Calu3 (cell line): ENCODE measurements at regions not wholly inside any gene's neighbourhood (a gene's known extent, or its start where the extent isn't known, plus 50 kb on each side); places are given as distances from the start of the nearest gene placed in this dataset.
"Not testable (repeated sequence)": the region's sequence is repeated elsewhere in the genome, so short reads cannot be mapped to it uniquely, and the experiment has no call there.

Source experiments
- BruUV-seq: library from RNA; stranded (reverse); fragments of 400-500 nt; replicated peaks from 2 replicates; lab custom pipeline; 2021; lab: Mats Ljungman, UMichigan
- CTCF ChIA-PET: fragments of 300-600 bp; sonication (Branson Sonifier 250); formaldehyde crosslinking; loops from one replicate; lab custom pipeline; 2022; ENCODE audit warnings: antibody characterized with exemption; lab: Charles Lee
- DNase-seq: peaks from one replicate; pipeline ENCODE4 v3.0.0; 2022
- H3K27ac Mint-ChIP-seq: one replicate; pipeline ENCODE4 v1.8.0; 2022; ENCODE audit warnings: mixed read lengths; ENCODE audit not compliant: unreplicated experiment
- H3K27me3 Mint-ChIP-seq: one replicate; pipeline ENCODE4 v1.8.0; 2022; ENCODE audit warnings: mixed read lengths; ENCODE audit not compliant: unreplicated experiment
- H3K36me3 Mint-ChIP-seq: one replicate; pipeline ENCODE4 v1.8.0; 2022; ENCODE audit warnings: mild to moderate bottlenecking, moderate library complexity, mixed read lengths; ENCODE audit not compliant: insufficient read depth, unreplicated experiment
- H3K4me1 Mint-ChIP-seq: one replicate; pipeline ENCODE4 v1.8.0; 2022; ENCODE audit warnings: mild to moderate bottlenecking, low read depth, mixed read lengths; ENCODE audit not compliant: unreplicated experiment
- H3K4me3 Mint-ChIP-seq: one replicate; pipeline ENCODE4 v1.8.0; 2022; ENCODE audit warnings: mild to moderate bottlenecking, low read depth, moderate library complexity, mixed read lengths; ENCODE audit not compliant: unreplicated experiment
- H3K9me3 Mint-ChIP-seq: one replicate; pipeline ENCODE4 v1.8.0; 2022; ENCODE audit warnings: low read depth, mixed read lengths; ENCODE audit not compliant: unreplicated experiment
- intact Hi-C: fragments of 100-400 bp; cut with micrococcal nuclease; formaldehyde crosslinking; loops from one replicate; pipeline ENCODE4 v1.10.0; 2022; ENCODE audit not compliant: unreplicated experiment
- TF ChIP-seq, protein P1 (sequence below): fragments of 200-600 bp; IDR thresholded peaks from one replicate; pipeline ENCODE4 v1.8.0; 2022; ENCODE audit warnings: antibody characterized with exemption; ENCODE audit not compliant: unreplicated experiment

DNA sequence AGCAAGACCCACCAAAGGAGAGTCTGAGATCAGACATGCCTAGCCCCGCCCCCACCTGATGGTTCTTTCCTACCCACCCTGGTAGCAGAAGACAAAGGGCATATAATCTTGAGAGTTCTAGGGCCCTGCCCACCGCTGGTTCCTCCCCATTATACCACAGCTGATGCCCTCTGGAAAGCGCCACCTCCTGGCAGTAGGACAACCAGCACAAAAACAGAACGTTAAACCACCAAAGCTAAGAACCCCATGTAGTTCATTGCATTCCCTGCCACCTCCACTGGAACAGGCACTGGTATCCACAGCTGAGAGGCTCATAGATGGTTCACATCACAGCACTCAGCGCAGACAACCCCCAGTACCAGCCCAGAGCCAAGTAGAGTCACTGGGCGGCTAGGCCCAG is 81.2 kb upstream of the TRPC7 start:
- Mint-ChIP-seq H3K27ac (no peak overlapping the region), H3K9me3 (no peaks in the 10 kb centered on the region)
- no peak for DNase-seq

DNA sequence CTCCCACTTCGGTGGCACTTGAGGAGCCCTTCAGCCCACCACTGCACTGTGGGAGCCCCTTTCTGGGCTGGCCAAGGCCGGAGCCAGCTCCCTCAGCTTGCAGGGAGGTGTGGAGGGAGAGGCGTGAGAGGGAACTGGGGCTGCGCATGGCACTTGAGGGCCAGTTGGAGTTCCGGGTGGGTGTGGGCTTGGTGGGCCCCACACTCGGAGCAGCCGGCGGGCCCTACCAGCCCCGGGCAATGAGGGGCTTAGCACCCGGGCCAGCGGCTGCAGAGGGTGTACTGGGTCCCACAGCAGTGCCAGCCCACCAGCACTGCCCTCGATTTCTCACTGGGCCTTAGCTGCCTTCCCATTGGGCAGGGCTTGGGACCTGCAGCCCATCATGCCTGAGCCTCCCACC is 78.8 kb upstream of the TRPC7 start:
- intact Hi-C loops, H3K27ac Mint-ChIP-seq, H3K4me3 Mint-ChIP-seq, CTCF ChIA-PET, BruUV-seq, H3K9me3 Mint-ChIP-seq, DNase-seq, H3K36me3 Mint-ChIP-seq, H3K4me1 Mint-ChIP-seq: not testable (repeated sequence)
- H3K27me3 Mint-ChIP-seq: peaks cover 18% of the 10 kb centered on the region

More for the DNA sequence above, 81.2 kb upstream of the TRPC7 start:
- CTCF ChIA-PET: interaction anchor here (0.6 kb wide), 1 partner anchor 219 kb away, joined by 3 read pairs; no protein-coding TSS in a partner anchor
- Mint-ChIP-seq H3K4me3 (no peak overlapping the region), H3K27me3 (peaks cover 32% of the 10 kb centered on the region), H3K36me3 (no peaks in the 10 kb centered on the region), H3K4me1 (no peaks in the 10 kb centered on the region)
- intact Hi-C loops: no loop called here
- TF ChIP-seq, protein P1, sequence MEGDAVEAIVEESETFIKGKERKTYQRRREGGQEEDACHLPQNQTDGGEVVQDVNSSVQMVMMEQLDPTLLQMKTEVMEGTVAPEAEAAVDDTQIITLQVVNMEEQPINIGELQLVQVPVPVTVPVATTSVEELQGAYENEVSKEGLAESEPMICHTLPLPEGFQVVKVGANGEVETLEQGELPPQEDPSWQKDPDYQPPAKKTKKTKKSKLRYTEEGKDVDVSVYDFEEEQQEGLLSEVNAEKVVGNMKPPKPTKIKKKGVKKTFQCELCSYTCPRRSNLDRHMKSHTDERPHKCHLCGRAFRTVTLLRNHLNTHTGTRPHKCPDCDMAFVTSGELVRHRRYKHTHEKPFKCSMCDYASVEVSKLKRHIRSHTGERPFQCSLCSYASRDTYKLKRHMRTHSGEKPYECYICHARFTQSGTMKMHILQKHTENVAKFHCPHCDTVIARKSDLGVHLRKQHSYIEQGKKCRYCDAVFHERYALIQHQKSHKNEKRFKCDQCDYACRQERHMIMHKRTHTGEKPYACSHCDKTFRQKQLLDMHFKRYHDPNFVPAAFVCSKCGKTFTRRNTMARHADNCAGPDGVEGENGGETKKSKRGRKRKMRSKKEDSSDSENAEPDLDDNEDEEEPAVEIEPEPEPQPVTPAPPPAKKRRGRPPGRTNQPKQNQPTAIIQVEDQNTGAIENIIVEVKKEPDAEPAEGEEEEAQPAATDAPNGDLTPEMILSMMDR: no peak
- no TSS peak for BruUV-seq

DNA sequence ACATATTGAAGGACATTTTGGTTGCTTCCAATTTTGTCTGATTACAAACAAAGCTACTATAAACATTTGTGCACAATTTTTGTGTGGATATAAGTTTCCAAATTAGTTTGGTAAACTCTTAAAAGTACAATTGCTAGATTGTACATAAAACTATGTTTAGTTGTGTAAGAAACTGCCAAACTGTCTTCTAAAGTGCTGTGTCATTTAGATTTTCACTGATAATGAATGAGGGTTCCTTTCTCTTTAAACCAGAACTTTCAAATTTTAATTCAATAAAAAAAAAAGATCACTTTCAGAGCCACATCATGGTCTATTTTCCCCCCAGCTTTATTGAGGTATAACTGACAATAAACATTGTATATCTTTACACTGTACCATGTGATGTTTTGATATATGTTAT is 74.0 kb upstream of the TRPC7 start:
- Mint-ChIP-seq H3K27me3 (peaks cover 7% of the 10 kb centered on the region), H3K9me3 (no peaks in the 10 kb centered on the region), H3K4me1 (no peaks in the 10 kb centered on the region), H3K27ac (no peak overlapping the region), H3K36me3 (no peaks in the 10 kb centered on the region), H3K4me3 (no peak overlapping the region)
- DNase-seq: no peak
- BruUV-seq: no TSS peak
- intact Hi-C loops: no loop called here
- CTCF ChIA-PET: no interaction called here
- TF ChIP-seq, protein P1: no peak

DNA sequence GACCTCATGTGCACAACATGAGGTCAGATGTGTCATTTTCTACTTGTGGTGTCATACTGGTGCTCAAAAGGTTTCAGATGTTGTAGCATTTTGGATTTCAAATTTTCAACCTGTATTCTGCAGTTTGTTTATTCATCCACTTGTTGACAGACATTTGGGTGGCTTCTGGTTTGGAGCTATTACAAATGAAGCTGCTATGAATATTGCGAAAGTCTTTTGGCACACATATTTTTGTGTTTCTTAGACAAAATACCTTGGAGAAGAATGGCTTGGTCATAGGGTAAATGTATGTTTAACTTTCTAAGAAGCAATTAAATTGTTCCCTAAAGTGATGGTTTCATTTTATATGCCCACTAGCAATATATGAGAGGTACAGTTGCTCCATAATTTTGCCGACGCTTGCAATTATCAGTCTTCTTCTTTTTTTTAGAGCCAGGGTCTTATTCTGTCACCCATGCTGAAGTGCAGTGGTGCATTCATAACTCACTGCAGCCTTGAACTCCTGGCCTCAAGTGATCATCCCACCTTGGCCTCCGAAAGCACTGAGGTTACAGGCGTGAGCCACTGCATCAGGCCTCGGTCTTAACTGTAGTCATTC is 70.7 kb upstream of the TRPC7 start:
- no peaks in the 10 kb centered on the region for H3K36me3 Mint-ChIP-seq
- CTCF ChIA-PET: no interaction called here
- intact Hi-C loops: no loop called here
- H3K27ac Mint-ChIP-seq: no peak overlapping the region
- peaks cover 17% of the 10 kb centered on the region for H3K27me3 Mint-ChIP-seq
- no peaks in the 10 kb centered on the region for H3K4me1 Mint-ChIP-seq
- TF ChIP-seq, protein P1: no peak
- no TSS peak for BruUV-seq
- H3K9me3 Mint-ChIP-seq: no peaks in the 10 kb centered on the region
- DNase-seq: no peak
- no peak overlapping the region for H3K4me3 Mint-ChIP-seq

DNA sequence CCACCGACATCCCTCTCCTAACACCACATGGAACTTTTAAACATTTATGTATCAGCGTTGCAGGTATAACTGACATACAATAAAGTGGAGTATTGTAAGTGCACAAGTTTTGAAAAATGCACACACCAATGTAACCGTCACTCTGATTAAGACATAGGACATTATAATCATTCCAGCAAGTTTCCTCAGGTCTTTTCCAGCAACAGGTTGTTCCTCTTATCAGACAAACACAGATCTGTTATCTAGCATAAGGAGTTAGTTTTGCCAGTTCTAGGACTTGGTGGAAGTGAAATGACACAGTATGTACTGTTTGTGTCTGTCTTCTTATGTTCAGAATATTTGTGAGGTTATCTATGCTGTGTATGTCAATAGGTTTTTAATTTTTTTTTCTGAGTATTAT is 69.5 kb upstream of the TRPC7 start:
- Mint-ChIP-seq H3K9me3 (no peaks in the 10 kb centered on the region), H3K4me3 (no peak overlapping the region), H3K27me3 (peaks cover 19% of the 10 kb centered on the region), H3K27ac (no peak overlapping the region), H3K36me3 (no peaks in the 10 kb centered on the region), H3K4me1 (no peaks in the 10 kb centered on the region)
- DNase-seq: no peak
- CTCF ChIA-PET: no interaction called here
- intact Hi-C loops: no loop called here
- TF ChIP-seq, protein P1: no peak
- no TSS peak for BruUV-seq
